ENCODE measurements at regions not wholly inside any gene's neighbourhood (a gene's known extent, or its start where the extent isn't known, plus 50 kb on each side); places are given as distances from the start of the nearest gene placed in this dataset.
A peak's percentile ranks its signal among the peaks of the same experiment; 100 is the strongest.

DNA sequence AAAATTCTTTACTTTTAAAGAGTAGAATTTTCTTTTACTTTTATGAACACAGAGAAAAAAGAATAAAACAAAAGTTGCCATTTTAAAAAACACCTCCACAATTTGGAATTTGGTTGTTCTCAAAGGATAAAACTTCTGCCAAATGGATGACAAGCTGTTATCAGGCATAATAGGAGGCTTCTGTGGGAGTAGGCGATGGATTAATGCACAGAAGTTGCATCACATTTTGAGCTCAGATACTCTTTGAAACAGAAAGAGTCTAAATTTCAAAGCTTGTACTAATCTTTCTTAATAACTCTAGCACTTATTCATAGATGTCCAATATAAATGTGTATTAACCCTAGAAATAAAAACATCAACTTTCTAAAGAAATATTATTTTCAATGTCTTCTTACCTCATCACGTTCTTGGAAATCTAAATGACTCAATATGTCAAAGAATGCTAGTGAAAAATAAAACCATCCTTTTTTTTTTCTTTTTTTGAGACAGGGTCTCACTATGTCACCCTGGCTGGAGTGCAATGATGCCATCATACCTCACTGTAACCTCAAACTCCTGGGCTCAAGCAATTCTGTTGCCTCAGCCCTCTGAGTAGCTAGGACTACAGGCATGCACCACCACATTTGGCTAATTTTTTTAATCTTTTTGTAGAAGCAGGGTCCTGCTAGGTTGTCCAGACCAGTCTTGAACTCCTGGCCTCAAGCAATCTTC is 112.8 kb upstream of the USP25 start:
- no peak overlapping the region for H4K5ac ChIP-seq (ENCODE audit: insufficient read length, low read depth, low read length)
- Mint-ChIP-seq H3K27me3 (ENCODE audit: low read depth) (no peaks in the 10 kb centered on the region; the same call in 1 of the 2 replicates), H3K27ac (0 out of 7 replicates have a peak overlapping the region, but pooled peaks of 1 of the 3 experiments have one; percentile 24), H3K4me1 (peaks cover 9 to 10% of the 10 kb centered on the region in 2 experiments), H3K4me3 (no peak overlapping the region), H3K36me3 (ENCODE audit: insufficient read depth in 1 of 3, low read depth in 3 of 3) (peaks cover 0 to 11% (median 3%) of the 10 kb centered on the region in 3 experiments; a peak in 3 of 7 replicates), H3K9me3 (peaks cover 1 to 6% of the 10 kb centered on the region in 2 experiments; a peak in 3 of 5 replicates)
- no peak overlapping the region for H3K56ac ChIP-seq (ENCODE audit: insufficient read length, low read depth, low read length)
- no peak overlapping the region for H2BK15ac ChIP-seq (ENCODE audit: low read depth, low read length)
- H2BK5ac ChIP-seq (ENCODE audit: insufficient read length, low read length) = no peak overlapping the region
- no peak overlapping the region for H3K4ac ChIP-seq (ENCODE audit: low read depth, low read length)
- H3K27me3 ChIP-seq (ENCODE audit: insufficient read depth, low read length) = no peaks in the 10 kb centered on the region
- H3K27ac ChIP-seq (ENCODE audit: insufficient read length, low read depth, low read length) = no peak overlapping the region
- no peaks in the 10 kb centered on the region for H3K9me3 ChIP-seq (ENCODE audit: control insufficient read depth, low read depth, low read length)
- H3K4me1 ChIP-seq (ENCODE audit: insufficient read depth, low read length) = no peaks in the 10 kb centered on the region
- H2AFZ ChIP-seq (ENCODE audit: low read length) = no peak overlapping the region
- H3K18ac ChIP-seq (ENCODE audit: insufficient read length, low read depth, low read length) = no peak overlapping the region
- no peak overlapping the region for H3K4me2 ChIP-seq (ENCODE audit: insufficient read depth, insufficient read length, low read length)
- H3K14ac ChIP-seq (ENCODE audit: insufficient read depth, low read length) = no peak overlapping the region
- no CpG with 5 or more reads among the region's 2 CpGs for WGBS (ENCODE audit: extremely low coverage, insufficient read length, low lambda C conversion rate)
- H4K91ac ChIP-seq (ENCODE audit: insufficient read length, low read depth, low read length) = no peak overlapping the region
- no peak for DNase-seq
- H2AK5ac ChIP-seq (ENCODE audit: insufficient read length, low read length) = no peak overlapping the region
- no peak for TF ChIP-seq CTCF (conservative IDR thresholded peaks at IDR 0.05)
- H3K23me2 ChIP-seq (ENCODE audit: insufficient read length, low read depth, low read length, poor library complexity, severe bottlenecking) = no peaks in the 10 kb centered on the region
- H3K23ac ChIP-seq (ENCODE audit: insufficient read length, low read depth, low read length) = no peak overlapping the region
- H2BK12ac ChIP-seq (ENCODE audit: insufficient read length, low read depth, low read length) = no peak overlapping the region
- no peaks in the 10 kb centered on the region for H3K79me2 ChIP-seq (ENCODE audit: insufficient read depth, low read length)
- H2BK20ac ChIP-seq (ENCODE audit: low read depth, low read length, poor library complexity, severe bottlenecking) = no peak overlapping the region
- no peaks in the 10 kb centered on the region for H3K79me1 ChIP-seq (ENCODE audit: insufficient read depth, low read depth, low read length, poor library complexity, severe bottlenecking)
- H3K9ac ChIP-seq (ENCODE audit: extremely low read depth, insufficient read length, low read length) = no peak overlapping the region
- H4K20me1 ChIP-seq (ENCODE audit: control insufficient read depth, insufficient read depth, insufficient read length) = no peaks in the 10 kb centered on the region
- no peak overlapping the region for H3T11ph ChIP-seq (ENCODE audit: low read length)
- no peak overlapping the region for H4K8ac ChIP-seq (replicated peaks; ENCODE audit: insufficient read length, low read depth, low read length)
- H2BK120ac ChIP-seq (ENCODE audit: low read depth, low read length, poor library complexity, severe bottlenecking) = no peak overlapping the region
